Activated CD4-positive, alpha-beta T cell treated with anti-CD3 and anti-CD28 coated beads, Interleukin-2, amount 50 U/mL, for 4 hours (primary cell): ENCODE measurements at regions not wholly inside any gene's neighbourhood (a gene's known extent, or its start where the extent isn't known, plus 50 kb on each side); places are given as distances from the start of the nearest gene placed in this dataset.

ENCODE experiments used
- DNase-seq, 2 experiments: peaks; one replicate each; pipeline ENCODE4 v3.0.0-alpha.2; 2020

DNA sequence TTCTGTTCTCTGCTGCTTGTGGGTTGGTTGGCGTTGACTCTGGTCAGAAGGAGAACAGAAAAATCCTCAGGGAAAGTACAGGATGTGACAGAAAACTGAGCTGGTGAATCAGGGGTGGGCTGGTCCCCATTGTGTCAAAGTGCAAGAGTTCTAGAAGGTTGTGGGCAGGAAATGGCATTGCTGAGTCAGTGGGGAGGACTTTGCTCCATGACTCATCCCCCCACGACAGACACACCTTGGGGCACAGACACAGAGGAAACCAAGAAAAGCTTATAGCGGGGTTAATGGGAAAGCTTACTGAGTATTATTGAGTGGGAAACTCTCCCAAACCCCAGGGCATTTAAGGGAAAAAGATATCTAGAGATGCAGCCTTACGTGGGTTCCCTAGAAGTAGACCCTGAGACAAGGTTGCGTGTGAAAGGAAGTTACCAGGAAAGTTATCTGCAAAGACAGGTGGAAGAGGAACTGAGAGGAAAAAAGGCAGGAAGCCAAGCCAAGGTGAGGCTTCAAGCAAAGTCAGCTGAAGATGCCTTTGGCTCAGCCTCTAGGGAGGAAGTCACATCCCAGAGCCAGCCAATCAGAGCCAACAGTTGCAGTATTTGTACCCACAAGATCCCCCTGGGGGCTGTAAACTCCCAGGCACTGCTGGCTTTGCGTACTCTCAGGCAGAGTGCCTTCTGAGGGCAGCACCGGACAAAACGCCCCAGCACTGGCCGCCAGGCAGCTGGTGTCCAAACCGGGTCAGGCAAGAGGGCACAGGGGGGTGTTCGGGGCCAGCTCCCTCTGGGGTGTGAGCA, 86.4 kb downstream of the FOXL1 start:
- DNase-seq = peak in 1 of 2 experiments; percentile 1

DNA sequence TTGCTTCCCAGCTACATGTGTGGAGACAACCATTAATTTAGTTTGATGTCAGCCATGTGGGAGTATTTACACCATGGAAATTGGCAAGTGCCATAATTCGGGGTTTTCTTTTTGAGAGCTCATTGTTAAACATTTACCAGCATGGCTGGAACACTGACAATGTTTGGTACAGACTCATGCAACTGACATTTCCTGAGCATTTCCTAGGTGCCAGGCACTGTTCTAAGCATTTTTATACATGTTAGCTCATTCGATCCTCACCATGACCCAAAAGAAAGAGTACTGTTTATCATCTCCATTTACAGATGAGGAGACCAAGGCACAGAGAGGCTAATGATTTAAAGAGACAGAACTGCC, 86.9 kb downstream of the FOXL1 start:
- no peak for DNase-seq

DNA sequence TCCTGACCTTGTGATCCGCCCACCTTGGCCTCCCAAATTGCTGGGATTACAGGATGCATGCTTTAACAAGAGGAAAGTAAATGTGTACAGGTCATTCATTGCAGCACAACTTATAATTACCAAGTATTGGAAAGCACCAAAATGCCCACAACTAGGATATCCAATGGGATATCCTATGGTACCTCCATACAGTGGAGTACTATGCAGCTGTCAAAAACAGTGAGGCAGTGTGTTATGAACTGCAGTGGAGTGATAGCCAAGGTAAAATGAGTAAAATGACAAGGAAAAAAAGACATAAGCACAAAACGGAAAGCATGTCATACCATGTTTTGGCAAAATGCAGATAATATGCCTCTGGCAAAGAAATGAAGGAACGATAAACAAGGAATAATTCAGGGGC, 87.6 kb downstream of the FOXL1 start:
- no peak for DNase-seq

- no peak for DNase-seq
Measured at GRCh38 chr16:86667035-86667434, 88.7 kb downstream of the FOXL1 start.

DNA sequence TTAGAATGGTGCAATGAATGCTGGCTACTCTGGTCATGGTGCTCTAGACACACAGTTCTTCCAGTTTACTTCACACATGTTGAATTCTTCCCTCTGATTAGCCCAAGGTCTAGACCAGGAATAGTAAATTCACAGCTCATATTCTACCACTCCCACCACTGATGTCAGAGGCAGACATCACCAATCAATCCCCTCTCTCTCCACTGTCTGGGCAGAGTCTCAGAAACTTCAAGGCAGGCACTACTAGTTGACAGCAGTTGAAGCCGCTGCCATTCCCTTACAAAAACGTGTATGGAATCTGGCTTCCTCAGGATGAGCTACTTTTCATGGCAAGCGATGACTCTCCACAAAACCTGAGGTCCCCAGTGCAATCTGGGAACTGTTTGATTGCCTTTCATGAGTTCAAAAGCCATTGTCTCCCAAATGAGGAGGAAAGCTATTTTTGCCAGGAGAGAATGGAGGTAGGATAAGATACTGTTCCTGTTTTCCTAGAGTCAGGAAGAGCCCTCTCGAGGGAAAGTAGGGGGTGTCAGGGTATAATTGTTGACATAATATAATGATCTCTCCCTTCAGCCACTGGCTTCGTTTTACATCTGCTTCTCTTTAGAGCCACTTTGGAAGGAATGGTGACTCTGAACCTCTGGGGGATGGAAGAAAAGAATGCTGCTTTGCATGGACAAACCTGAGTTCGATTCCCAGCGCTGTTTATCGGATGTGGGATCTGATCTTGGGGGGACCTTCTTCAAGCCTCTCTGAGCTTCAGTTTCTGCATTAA, 90.0 kb downstream of the FOXL1 start:
- no peak for DNase-seq

DNA sequence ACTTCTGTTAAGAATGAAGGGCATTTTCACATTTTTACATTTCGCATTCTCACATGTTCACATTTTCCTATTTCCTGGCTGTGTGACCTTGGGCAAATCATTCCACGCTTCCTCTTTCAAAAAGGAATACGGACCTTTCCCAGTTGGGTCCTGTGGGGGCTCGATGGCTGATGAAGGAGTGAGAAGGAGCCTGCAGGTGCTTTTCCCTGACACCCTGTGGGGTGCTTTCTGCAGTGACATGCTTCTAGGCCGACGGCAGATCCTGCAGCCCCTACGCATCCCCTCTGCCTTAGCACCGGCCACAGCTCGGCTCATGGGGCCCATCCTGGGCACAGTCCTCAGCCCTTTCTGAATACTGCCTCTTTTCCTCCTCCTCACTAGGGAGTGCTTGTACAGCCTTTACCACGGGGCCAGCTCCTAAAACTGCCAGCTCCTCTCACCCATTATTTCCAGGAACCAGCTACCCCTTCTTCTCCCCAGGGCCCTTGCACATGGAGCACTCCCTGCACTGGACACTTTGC, 91.0 kb downstream of the FOXL1 start:
- no peak for DNase-seq

- DNase-seq = no peak
Measured at GRCh38 chr16:86669937-86670749, 91.8 kb downstream of the FOXL1 start.

- no peak for DNase-seq
Measured at GRCh38 chr16:86670750-86671234, 92.4 kb downstream of the FOXL1 start.

GRCh38 chr16:86671486-86672178, 93.3 kb downstream of the FOXL1 start:
- no peak for DNase-seq

DNA sequence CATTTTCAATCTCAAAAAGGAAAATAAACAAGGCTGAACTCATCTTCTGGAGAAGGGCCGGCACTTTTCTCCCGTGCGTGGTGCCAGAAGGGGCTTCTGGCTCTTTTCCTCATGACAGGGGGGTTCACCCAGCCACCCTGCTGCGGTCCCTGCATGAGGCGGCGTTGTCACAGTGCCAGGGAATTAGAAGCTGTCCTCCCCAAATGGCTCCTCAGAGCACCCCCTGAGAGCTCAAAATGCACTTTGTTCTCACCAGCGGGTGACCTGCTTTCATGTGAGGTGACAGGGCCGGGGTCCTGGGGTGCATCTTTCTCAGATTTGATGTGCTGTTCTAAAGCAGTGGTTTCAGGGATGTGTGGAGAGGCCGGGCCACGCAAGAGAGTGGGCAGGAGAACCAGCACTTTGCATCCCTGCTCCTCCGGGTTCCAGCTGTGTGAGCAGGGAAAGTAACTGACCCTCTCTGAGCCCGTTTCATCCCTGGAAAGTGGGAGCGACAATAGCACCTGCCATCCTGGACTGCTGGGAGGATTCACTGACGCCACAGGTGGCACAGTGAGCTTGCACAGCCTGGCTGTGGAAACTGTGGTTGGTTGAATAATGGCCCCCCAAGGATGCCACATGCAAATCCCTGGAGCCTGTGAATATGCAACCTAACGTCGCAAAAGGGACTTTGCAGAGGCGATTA, 94.0 kb downstream of the FOXL1 start:
- no peak for DNase-seq

GRCh38 chr16:86673090-86673955, 95.0 kb downstream of the FOXL1 start:
- DNase-seq = no peak

GRCh38 chr16:86673956-86674453, 95.7 kb downstream of the FOXL1 start:
- no peak for DNase-seq

GRCh38 chr16:86676254-86676670, 97.9 kb downstream of the FOXL1 start:
- no peak for DNase-seq

DNA sequence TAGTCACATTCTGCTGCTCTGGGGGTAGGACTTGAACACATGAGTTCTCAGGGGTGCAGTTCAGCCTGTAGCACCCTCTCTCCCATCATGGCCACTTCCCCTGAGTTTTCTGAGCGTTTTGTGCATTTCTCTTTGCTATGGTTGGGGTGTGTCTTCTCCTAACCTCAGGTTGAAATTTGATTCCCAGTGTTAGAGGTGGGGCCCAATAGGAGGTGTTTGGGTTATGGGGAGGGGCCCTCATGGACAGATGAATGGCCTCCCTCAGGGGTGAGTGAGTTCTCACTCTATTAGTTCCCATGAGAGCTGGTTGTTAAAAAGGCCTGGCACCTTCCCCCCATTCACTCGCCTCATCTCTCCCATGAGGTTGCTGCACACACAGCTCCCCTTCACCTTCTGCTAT, 101.1 kb downstream of the FOXL1 start:
- DNase-seq = no peak

GRCh38 chr16:86680162-86680561, 101.8 kb downstream of the FOXL1 start:
- DNase-seq = no peak

- no peak for DNase-seq
Measured at GRCh38 chr16:86680661-86681030, 102.3 kb downstream of the FOXL1 start.

GRCh38 chr16:86681031-86681756, 102.8 kb downstream of the FOXL1 start:
- no peak for DNase-seq

- no peak for DNase-seq
Measured at GRCh38 chr16:86681757-86682106, 103.4 kb downstream of the FOXL1 start.

GRCh38 chr16:86682219-86682904, 104.0 kb downstream of the FOXL1 start:
- no peak for DNase-seq
